GM12878 (cell line): ENCODE measurements at regions not wholly inside any gene's neighbourhood (a gene's known extent, or its start where the extent isn't known, plus 50 kb on each side); places are given as distances from the start of the nearest gene placed in this dataset.

ENCODE experiments used
- ATAC-seq: fragments of 200-7000 bp; cut with Tn5 transposase; 3 replicates; pipeline ENCODE4 v1.9.1; 2020; ENCODE audit warnings: mild to moderate bottlenecking, moderate library complexity
- BruUV-seq: library from RNA; stranded (reverse); fragments of 400-500 nt; replicated peaks from 2 replicates; lab custom pipeline; 2021; lab: Mats Ljungman, UMichigan
- CTCF ChIA-PET: fragments of 300-600 bp; sonication (Branson Sonifier 250); formaldehyde crosslinking; extraction: SDS; loops from one replicate; lab custom pipeline; 2021; ENCODE audit warnings: inconsistent platforms; lab: Yijun Ruan, JAX
- POLR2A ChIA-PET: fragments of 350-600 bp; formaldehyde crosslinking; extraction: SDS; loops from one replicate; lab custom pipeline; 2021; ENCODE audit warnings: inconsistent platforms; lab: Charles Lee
- RAD21 ChIA-PET: fragments of 300-600 bp; sonication (Branson Sonifier 250); formaldehyde crosslinking; loops from one replicate; lab custom pipeline; 2023; ENCODE audit warnings: antibody characterized with exemption; ENCODE audit not compliant: unreplicated experiment; lab: Charles Lee
- SMC1A ChIA-PET: fragments of 300-600 bp; sonication (Branson Sonifier 250); formaldehyde crosslinking; loops from one replicate; lab custom pipeline; 2023; ENCODE audit not compliant: unreplicated experiment, uncharacterized antibody; lab: Charles Lee
- DNase-seq: peaks from one replicate; pipeline ENCODE4 v3.0.0-alpha.2; 2011; ENCODE audit warnings: low read depth, low spot score
- FAIRE-seq: peaks from 3 replicates; lab custom pipeline; 2011; peaks lifted over from hg19 to GRCh38; lab: Jason Lieb, UNC
- H2AFZ ChIP-seq: 2 replicates; pipeline ENCODE4 v1.6.0; 2011; ENCODE audit warnings: low read depth, low read length, control low read depth; ENCODE audit not compliant: control insufficient read depth
- H3K27ac ChIP-seq: 2 replicates; pipeline ENCODE4 v1.5.1; 2011; ENCODE audit warnings: control low read depth; ENCODE audit not compliant: control insufficient read depth, insufficient read depth
- H3K27me3 ChIP-seq, 2 experiments: replicated peaks in 1 of 2; 2 replicates each; pipeline versions ENCODE4 v1.6.0 to v1.6.1; 2011; ENCODE audit warnings: low read length in 1 of 2; ENCODE audit not compliant: control insufficient read depth in 2 of 2, insufficient read depth in 2 of 2
- H3K36me3 ChIP-seq, 2 experiments: 2 replicates each; pipeline ENCODE4 v1.5.1; 2011; ENCODE audit warnings: low read length in 1 of 2; ENCODE audit not compliant: control insufficient read depth in 2 of 2, insufficient read depth in 2 of 2
- H3K4me1 ChIP-seq: 2 replicates; pipeline ENCODE4 v1.6.1; 2011; ENCODE audit warnings: mild to moderate bottlenecking, low read length, moderate library complexity, mixed read lengths; ENCODE audit not compliant: control insufficient read depth, insufficient read depth
- H3K4me2 ChIP-seq: 2 replicates; pipeline ENCODE4 v1.6.0; 2011; ENCODE audit warnings: control low read depth; ENCODE audit not compliant: control insufficient read depth, insufficient read depth
- H3K4me3 ChIP-seq: fragments of 200-600 bp; sonication (generic); 2 replicates; pipeline ENCODE4 v1.5.1; 2016
- H3K79me2 ChIP-seq: 2 replicates; pipeline ENCODE4 v1.6.0; 2011; ENCODE audit warnings: low read length; ENCODE audit not compliant: control insufficient read depth, insufficient read depth
- H3K9ac ChIP-seq: 2 replicates; pipeline ENCODE4 v1.8.0; 2011; ENCODE audit warnings: low read length, control low read depth, mixed read lengths; ENCODE audit not compliant: control insufficient read depth, insufficient read depth
- H3K9me3 ChIP-seq: replicated peaks from 3 replicates; pipeline ENCODE4 v1.5.1; 2011; ENCODE audit warnings: mild to moderate bottlenecking, low read length; ENCODE audit not compliant: control insufficient read depth, insufficient read depth
- H4K20me1 ChIP-seq: 2 replicates; pipeline ENCODE4 v1.6.0; 2011; ENCODE audit not compliant: control insufficient read depth, insufficient read depth
- CBX5 ChIP-seq: sonication (generic); IDR thresholded peaks from 2 replicates; pipeline ENCODE4 v1.6.1; 2016; ENCODE audit warnings: low read depth, moderate library complexity, mild to moderate bottlenecking, inconsistent platforms
- CEBPB ChIP-seq, 2 experiments: fragments of 150-350 bp in 1 of 2; IDR thresholded peaks; 2 replicates each; pipeline ENCODE4 v1.6.1; 2012 to 2014; ENCODE audit warnings: low read depth in 2 of 2, low read length in 2 of 2, borderline replicate concordance in 1 of 2, inconsistent platforms in 1 of 2
- CREB1 ChIP-seq: IDR thresholded peaks from 2 replicates; pipeline ENCODE4 v1.6.1; 2012; ENCODE audit warnings: low read depth, mild to moderate bottlenecking, inconsistent platforms
- DPF2 ChIP-seq: fragments of 450-650 bp; IDR thresholded peaks from 2 replicates; pipeline ENCODE4 v1.6.1; 2017; ENCODE audit warnings: mild to moderate bottlenecking
- FOXM1 ChIP-seq: IDR thresholded peaks from 2 replicates; pipeline ENCODE4 v1.6.1; 2012; ENCODE audit warnings: low read depth, mild to moderate bottlenecking, inconsistent platforms, low read length, moderate library complexity
- MTA2 ChIP-seq: fragments of 450-650 bp; IDR thresholded peaks from 2 replicates; pipeline ENCODE4 v1.6.1; 2016; ENCODE audit warnings: low read depth, mild to moderate bottlenecking, moderate library complexity
- POLR2A ChIP-seq: IDR thresholded peaks from 2 replicates; pipeline ENCODE4 v1.6.1; 2011; ENCODE audit warnings: low read depth, mild to moderate bottlenecking, low read length
- POLR2AphosphoS5 ChIP-seq: IDR thresholded peaks from 2 replicates; pipeline ENCODE4 v1.6.1; 2011; ENCODE audit warnings: mild to moderate bottlenecking, low read length, inconsistent platforms
- YY1 ChIP-seq: IDR thresholded peaks from 2 replicates; pipeline ENCODE4 v1.6.1; 2011; ENCODE audit warnings: low read depth, mild to moderate bottlenecking, low read length
- ZBED1 ChIP-seq: IDR thresholded peaks from 2 replicates; pipeline ENCODE4 v1.6.1; 2016; ENCODE audit warnings: borderline replicate concordance
- ZNF622 ChIP-seq: fragments of 450-650 bp; IDR thresholded peaks from 2 replicates; pipeline ENCODE4 v1.6.1; 2017; ENCODE audit warnings: mild to moderate bottlenecking, inconsistent platforms
- WGBS: methylation state at CpG from one replicate; pipeline ENCODE4 v1.1.6; 2016; ENCODE audit warnings: low lambda C conversion rate; ENCODE audit not compliant: insufficient replicate concordance, insufficient coverage; ENCODE audit errors: missing lambda C conversion rate; 5-methylcytosine and 5-hydroxymethylcytosine counted together
- in situ Hi-C: fragments of 300-500 bp; cut with MboI; formaldehyde crosslinking; loops from 9 replicates; pipeline ENCODE4 v1.14.3; 2018; ENCODE audit warnings: mixed read lengths
- intact Hi-C: fragments of 100-400 bp; cut with micrococcal nuclease; formaldehyde crosslinking; loops from one replicate; pipeline ENCODE4 v1.14.2; 2022; ENCODE audit not compliant: unreplicated experiment
- TF ChIP-seq, protein P1 (sequence below): IDR thresholded peaks from 2 replicates; pipeline ENCODE4 v1.6.1; 2011; ENCODE audit warnings: mild to moderate bottlenecking, low read depth, low read length, moderate library complexity; ENCODE audit not compliant: insufficient replicate concordance
- TF ChIP-seq, protein P2 (sequence below): fragments of 450-650 bp; IDR thresholded peaks from 2 replicates; pipeline ENCODE4 v1.6.1; 2018; ENCODE audit warnings: mild to moderate bottlenecking, low read depth, moderate library complexity; ENCODE audit not compliant: partially characterized antibody
- TF ChIP-seq, protein P3 (sequence below): fragments of 450-650 bp; IDR thresholded peaks from 2 replicates; pipeline ENCODE4 v1.6.1; 2017; ENCODE audit warnings: low read depth, mild to moderate bottlenecking, moderate library complexity
- TF ChIP-seq, protein P4 (sequence below): fragments of 450-650 bp; formaldehyde crosslinking; IDR thresholded peaks from 2 replicates; pipeline ENCODE4 v1.5.0; 2022; ENCODE audit warnings: mild to moderate bottlenecking, missing genetic modification characterization

DNA sequence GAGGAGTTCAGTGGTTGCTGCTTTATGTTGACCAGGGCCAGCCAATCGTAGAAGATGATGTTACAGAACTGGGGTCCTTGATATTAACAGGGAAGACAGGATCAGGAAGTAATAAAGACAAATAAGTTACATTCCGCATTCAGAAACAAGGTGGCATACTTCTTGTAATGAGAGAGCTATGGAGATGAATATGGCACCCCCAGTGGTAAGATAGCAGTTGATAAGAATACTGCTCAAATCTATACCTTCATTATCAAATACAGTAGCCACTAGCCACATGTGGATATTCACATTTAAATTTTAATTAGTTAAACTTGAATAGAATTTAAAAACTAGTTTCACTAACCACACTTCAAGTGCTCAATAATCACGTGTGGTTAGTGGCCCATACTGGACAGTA is 290.4 kb upstream of the RBMS1 start (continued):
- TF ChIP-seq, protein P1, sequence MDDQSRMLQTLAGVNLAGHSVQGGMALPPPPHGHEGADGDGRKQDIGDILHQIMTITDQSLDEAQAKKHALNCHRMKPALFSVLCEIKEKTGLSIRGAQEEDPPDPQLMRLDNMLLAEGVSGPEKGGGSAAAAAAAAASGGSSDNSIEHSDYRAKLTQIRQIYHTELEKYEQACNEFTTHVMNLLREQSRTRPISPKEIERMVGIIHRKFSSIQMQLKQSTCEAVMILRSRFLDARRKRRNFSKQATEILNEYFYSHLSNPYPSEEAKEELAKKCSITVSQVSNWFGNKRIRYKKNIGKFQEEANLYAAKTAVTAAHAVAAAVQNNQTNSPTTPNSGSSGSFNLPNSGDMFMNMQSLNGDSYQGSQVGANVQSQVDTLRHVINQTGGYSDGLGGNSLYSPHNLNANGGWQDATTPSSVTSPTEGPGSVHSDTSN = no peak
- TF ChIP-seq FOXM1 (no peak), MTA2 (no peak), POLR2A (no peak), YY1 (no peak), CEBPB (IDR thresholded peaks at IDR 0.05; ENCODE audit: borderline replicate concordance in 1 of 2, low read depth in 2 of 2, low read length in 2 of 2) (no peak), POLR2AphosphoS5 (no peak), DPF2 (no peak), CREB1 (no peak)

DNA sequence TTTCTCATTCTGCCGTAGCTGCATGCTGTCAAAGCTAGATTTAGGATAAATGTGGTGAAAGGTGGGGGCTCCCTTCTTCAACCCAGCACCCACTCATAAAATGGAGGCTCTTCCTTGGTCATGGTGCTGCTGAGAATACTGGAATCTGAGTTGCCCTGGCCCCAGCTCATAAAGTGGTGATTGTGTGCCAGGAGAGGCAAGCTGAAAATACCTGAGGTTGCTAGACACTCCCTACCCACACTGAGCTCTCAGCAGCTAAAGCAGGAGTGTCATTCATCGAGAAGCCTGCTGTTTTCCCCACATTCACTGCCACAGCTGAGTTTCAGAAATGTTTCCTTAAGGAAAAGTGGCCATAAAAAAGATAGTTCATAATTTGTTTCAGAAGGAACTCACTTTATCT is 297.1 kb upstream of the RBMS1 start:
- Histone ChIP-seq H3K27me3 (no peaks in the 10 kb centered on the region), H3K4me3 (no peak overlapping the region), H4K20me1 (no peaks in the 10 kb centered on the region), H3K4me1 (no peaks in the 10 kb centered on the region), H2AFZ (no peak overlapping the region), H3K4me2 (no peak overlapping the region), H3K9ac (no peak overlapping the region), H3K9me3 (no peaks in the 10 kb centered on the region), H3K79me2 (no peaks in the 10 kb centered on the region), H3K36me3 (no peaks in the 10 kb centered on the region), H3K27ac (no peak overlapping the region)
- ATAC-seq (no peak), FAIRE-seq (no peak), DNase-seq (no peak)
- BruUV-seq = no TSS peak
- SMC1A ChIA-PET = no interaction called here
- in situ Hi-C loops (no loop called here), intact Hi-C loops (no loop called here)
- POLR2A ChIA-PET = interaction anchor here (0.6 kb wide), 1 partner anchor 326 kb away, joined by 5 read pairs; no protein-coding TSS in a partner anchor
- WGBS = 0% methylated on average over 2 of the region's 2 CpGs
- RAD21 ChIA-PET = no interaction called here
- CTCF ChIA-PET = no interaction called here
- TF ChIP-seq, protein P2, sequence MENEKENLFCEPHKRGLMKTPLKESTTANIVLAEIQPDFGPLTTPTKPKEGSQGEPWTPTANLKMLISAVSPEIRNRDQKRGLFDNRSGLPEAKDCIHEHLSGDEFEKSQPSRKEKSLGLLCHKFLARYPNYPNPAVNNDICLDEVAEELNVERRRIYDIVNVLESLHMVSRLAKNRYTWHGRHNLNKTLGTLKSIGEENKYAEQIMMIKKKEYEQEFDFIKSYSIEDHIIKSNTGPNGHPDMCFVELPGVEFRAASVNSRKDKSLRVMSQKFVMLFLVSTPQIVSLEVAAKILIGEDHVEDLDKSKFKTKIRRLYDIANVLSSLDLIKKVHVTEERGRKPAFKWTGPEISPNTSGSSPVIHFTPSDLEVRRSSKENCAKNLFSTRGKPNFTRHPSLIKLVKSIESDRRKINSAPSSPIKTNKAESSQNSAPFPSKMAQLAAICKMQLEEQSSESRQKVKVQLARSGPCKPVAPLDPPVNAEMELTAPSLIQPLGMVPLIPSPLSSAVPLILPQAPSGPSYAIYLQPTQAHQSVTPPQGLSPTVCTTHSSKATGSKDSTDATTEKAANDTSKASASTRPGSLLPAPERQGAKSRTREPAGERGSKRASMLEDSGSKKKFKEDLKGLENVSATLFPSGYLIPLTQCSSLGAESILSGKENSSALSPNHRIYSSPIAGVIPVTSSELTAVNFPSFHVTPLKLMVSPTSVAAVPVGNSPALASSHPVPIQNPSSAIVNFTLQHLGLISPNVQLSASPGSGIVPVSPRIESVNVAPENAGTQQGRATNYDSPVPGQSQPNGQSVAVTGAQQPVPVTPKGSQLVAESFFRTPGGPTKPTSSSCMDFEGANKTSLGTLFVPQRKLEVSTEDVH = no peak
- TF ChIP-seq ZNF622 (no peak), CBX5 (no peak), ZBED1 (no peak), FOXM1 (no peak), YY1 (no peak)
- TF ChIP-seq, protein P3, sequence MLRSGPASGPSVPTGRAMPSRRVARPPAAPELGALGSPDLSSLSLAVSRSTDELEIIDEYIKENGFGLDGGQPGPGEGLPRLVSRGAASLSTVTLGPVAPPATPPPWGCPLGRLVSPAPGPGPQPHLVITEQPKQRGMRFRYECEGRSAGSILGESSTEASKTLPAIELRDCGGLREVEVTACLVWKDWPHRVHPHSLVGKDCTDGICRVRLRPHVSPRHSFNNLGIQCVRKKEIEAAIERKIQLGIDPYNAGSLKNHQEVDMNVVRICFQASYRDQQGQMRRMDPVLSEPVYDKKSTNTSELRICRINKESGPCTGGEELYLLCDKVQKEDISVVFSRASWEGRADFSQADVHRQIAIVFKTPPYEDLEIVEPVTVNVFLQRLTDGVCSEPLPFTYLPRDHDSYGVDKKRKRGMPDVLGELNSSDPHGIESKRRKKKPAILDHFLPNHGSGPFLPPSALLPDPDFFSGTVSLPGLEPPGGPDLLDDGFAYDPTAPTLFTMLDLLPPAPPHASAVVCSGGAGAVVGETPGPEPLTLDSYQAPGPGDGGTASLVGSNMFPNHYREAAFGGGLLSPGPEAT = no peak
- TF ChIP-seq, protein P4, sequence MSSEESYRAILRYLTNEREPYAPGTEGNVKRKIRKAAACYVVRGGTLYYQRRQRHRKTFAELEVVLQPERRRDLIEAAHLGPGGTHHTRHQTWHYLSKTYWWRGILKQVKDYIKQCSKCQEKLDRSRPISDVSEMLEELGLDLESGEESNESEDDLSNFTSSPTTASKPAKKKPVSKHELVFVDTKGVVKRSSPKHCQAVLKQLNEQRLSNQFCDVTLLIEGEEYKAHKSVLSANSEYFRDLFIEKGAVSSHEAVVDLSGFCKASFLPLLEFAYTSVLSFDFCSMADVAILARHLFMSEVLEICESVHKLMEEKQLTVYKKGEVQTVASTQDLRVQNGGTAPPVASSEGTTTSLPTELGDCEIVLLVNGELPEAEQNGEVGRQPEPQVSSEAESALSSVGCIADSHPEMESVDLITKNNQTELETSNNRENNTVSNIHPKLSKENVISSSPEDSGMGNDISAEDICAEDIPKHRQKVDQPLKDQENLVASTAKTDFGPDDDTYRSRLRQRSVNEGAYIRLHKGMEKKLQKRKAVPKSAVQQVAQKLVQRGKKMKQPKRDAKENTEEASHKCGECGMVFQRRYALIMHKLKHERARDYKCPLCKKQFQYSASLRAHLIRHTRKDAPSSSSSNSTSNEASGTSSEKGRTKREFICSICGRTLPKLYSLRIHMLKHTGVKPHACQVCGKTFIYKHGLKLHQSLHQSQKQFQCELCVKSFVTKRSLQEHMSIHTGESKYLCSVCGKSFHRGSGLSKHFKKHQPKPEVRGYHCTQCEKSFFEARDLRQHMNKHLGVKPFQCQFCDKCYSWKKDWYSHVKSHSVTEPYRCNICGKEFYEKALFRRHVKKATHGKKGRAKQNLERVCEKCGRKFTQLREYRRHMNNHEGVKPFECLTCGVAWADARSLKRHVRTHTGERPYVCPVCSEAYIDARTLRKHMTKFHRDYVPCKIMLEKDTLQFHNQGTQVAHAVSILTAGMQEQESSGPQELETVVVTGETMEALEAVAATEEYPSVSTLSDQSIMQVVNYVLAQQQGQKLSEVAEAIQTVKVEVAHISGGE (CRISPR knock-in tag) = no peak
